ENCODE measurements at regions not wholly inside any gene's neighbourhood (a gene's known extent, or its start where the extent isn't known, plus 50 kb on each side); places are given as distances from the start of the nearest gene placed in this dataset.
"Not testable (repeated sequence)": the region's sequence is repeated elsewhere in the genome, so short reads cannot be mapped to it uniquely, and the experiment has no call there.

GRCh38 chr11:127939000-127939399 lies 648.4 kb downstream of the ETS1 start:
- DNase-seq (ENCODE audit: low read depth), result no peak
- no peak overlapping the region for H3K4me3 ChIP-seq (replicated peaks; ENCODE audit: low read depth, low read length)
- no peak for TF ChIP-seq CTCF (IDR thresholded peaks at IDR 0.05; ENCODE audit: low read length, missing control alignments)

GRCh38 chr11:127935081-127935480 lies 652.3 kb downstream of the ETS1 start:
- H3K4me3 ChIP-seq (replicated peaks; ENCODE audit: low read depth, low read length), result no peak overlapping the region
- TF ChIP-seq CTCF (IDR thresholded peaks at IDR 0.05; ENCODE audit: low read length, missing control alignments), result no peak
- no peak for DNase-seq (ENCODE audit: low read depth)

DNA sequence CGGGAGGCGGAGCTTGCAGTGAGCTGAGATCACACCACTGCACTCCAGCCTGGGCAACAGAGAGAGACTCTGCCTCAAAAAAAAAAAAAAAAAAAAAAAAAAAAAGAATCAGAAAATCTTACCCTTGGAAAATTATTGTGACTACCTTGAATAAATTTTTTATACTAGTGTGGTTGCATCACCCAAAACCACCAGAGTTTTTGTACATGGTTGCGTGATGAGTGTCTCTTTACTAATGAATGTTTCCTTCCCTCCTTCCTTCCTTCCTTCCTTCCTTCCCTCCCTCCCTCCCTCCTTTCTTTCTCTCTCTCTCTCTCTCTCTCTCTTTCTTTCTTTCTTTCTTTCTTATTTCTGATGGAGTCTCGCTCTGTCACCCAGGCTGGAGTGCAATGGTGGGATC lies 653.4 kb downstream of the ETS1 start:
- DNase-seq (ENCODE audit: low read depth); H3K4me3 ChIP-seq (replicated peaks; ENCODE audit: low read depth, low read length): not testable (repeated sequence)

DNA sequence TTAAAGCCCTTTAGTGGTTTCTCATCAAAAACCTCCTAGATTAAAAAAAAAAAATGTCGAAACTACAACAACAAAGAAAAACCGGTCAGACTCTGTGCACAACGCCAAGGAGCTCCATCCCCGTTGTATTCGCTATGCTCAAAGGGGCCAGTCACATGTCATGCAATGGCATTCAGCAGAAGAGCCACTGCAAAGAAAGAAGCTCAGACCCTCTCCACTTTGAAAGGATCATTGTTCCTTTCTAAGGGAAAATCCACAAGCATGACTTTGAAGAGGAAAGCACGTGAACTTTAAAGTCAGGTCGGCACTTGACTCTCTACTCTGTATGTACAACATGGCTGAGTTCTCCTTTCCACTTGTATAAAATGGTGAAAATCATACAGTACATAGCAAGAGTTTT lies 655.6 kb downstream of the ETS1 start:
- TF ChIP-seq CTCF (IDR thresholded peaks at IDR 0.05; ENCODE audit: low read length, missing control alignments), result no peak
- no peak for DNase-seq (ENCODE audit: low read depth)
- no peak overlapping the region for H3K4me3 ChIP-seq (replicated peaks; ENCODE audit: low read depth, low read length)

DNA sequence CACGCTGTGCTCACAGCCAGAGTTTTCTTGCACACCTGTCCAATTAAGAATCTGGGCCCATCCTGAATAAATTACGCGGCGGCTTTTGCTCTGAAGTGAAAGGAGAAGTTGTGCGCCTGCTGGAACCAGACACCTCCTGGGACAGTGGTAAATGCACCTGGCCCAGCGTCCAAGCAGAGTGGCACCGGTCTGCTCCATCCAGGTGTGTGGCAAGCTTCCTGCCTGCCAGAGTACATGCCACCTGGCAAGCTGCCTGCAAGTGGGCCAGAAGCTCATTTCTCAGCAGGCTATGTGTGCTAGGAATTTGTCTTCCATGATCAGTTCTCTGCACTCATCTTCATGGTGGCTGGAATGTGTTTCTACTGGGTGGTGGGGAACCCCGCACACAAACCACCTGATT lies 660.6 kb downstream of the ETS1 start:
- H3K4me3 ChIP-seq (replicated peaks; ENCODE audit: low read depth, low read length), result no peak overlapping the region
- TF ChIP-seq CTCF (IDR thresholded peaks at IDR 0.05; ENCODE audit: low read length, missing control alignments), result no peak
- DNase-seq (ENCODE audit: low read depth), result no peak

GRCh38 chr11:127925475-127925874 lies 661.9 kb downstream of the ETS1 start:
- TF ChIP-seq CTCF (IDR thresholded peaks at IDR 0.05; ENCODE audit: low read length, missing control alignments), result no peak
- no peak overlapping the region for H3K4me3 ChIP-seq (replicated peaks; ENCODE audit: low read depth, low read length)
- peak; percentile 10 for DNase-seq (ENCODE audit: low read depth)

GRCh38 chr11:127919206-127920000 lies 668.0 kb downstream of the ETS1 start:
- DNase-seq (ENCODE audit: low read depth), result peak; percentile 73
- no peak for TF ChIP-seq CTCF (IDR thresholded peaks at IDR 0.05; ENCODE audit: low read length, missing control alignments)
- no peak overlapping the region for H3K4me3 ChIP-seq (replicated peaks; ENCODE audit: low read depth, low read length)

Data from fibroblast of pulmonary artery (primary cell).